ENCODE measurements at regions not wholly inside any gene's neighbourhood (a gene's known extent, or its start where the extent isn't known, plus 50 kb on each side); places are given as distances from the start of the nearest gene placed in this dataset.

- no TSS peak for BruUV-seq (replicated peaks)
Observed at GRCh38 chr6:105832313-105832761, 253.8 kb upstream of the PRDM1 start.

GRCh38 chr6:105831311-105832097 is 254.6 kb upstream of the PRDM1 start:
- Histone ChIP-seq H3K9ac (ENCODE audit: insufficient read depth, low read depth, low read length) (no peak overlapping the region), H3K9me3 (ENCODE audit: low read length) (no peaks in the 10 kb centered on the region), H4K20me1 (ENCODE audit: insufficient read depth, low read length) (no peaks in the 10 kb centered on the region), H2AFZ (ENCODE audit: low read length) (no peak overlapping the region), H3K27ac (ENCODE audit: extremely low read length, insufficient read depth, low read length) (no peak overlapping the region), H3K79me2 (ENCODE audit: insufficient read depth, low read length) (no peaks in the 10 kb centered on the region), H3K4me2 (ENCODE audit: low read depth, low read length) (no peak overlapping the region), H3K4me1 (ENCODE audit: insufficient read depth, low read length) (no peaks in the 10 kb centered on the region), H3K27me3 (ENCODE audit: control insufficient read depth in 1 of 2, insufficient read depth in 2 of 2, low read length in 2 of 2) (no peaks in the 10 kb centered on the region), H3K36me3 (replicated peaks in 1 of 2; ENCODE audit: control insufficient read depth in 1 of 2, insufficient read depth in 2 of 2, low read length in 2 of 2) (no peaks in the 10 kb centered on the region), H3K4me3 (replicated peaks in 1 of 3; ENCODE audit: insufficient read depth in 1 of 3, low read depth in 2 of 3, low read length in 3 of 3) (no peak overlapping the region)
- ATAC-seq, result no peak
- no TSS peak for BruUV-seq (replicated peaks)
- in situ Hi-C loops (cut with HindIII; ENCODE audit: extremely low pct_ligation_motif_present, low pct_unique_long_range_greater_than_20kb), result loop anchor here (25.0 kb wide), 1 partner anchor 344 kb away; no protein-coding TSS in a partner anchor
- CTCF ChIA-PET (ENCODE audit: low intra/inter-chr PET ratio, low total read pairs), result no interaction called here
- no peak for FAIRE-seq
- 25% methylated on average over 5 of the region's 5 CpGs for WGBS (ENCODE audit: low lambda C conversion rate)
- DNase-seq (ENCODE audit: low spot score), result no peak
- intact Hi-C loops (cut with micrococcal nuclease; ENCODE audit: unreplicated experiment), result no loop called here
- POLR2A ChIA-PET, result no interaction called here
- TF ChIP-seq NCOA2 (CRISPR knock-in tag; IDR thresholded peaks at IDR 0.05) (no peak), ZBTB44 (CRISPR knock-in tag; IDR thresholded peaks at IDR 0.05) (no peak), TFE3 (CRISPR knock-in tag; IDR thresholded peaks at IDR 0.05) (no peak), ZNF776 (CRISPR knock-in tag; IDR thresholded peaks at IDR 0.05) (no peak), ZNF605 (CRISPR knock-in tag; IDR thresholded peaks at IDR 0.05) (no peak), YEATS2 (CRISPR knock-in tag; IDR thresholded peaks at IDR 0.05; ENCODE audit: borderline replicate concordance) (no peak)

More at GRCh38 chr6:105832313-105832761, 253.8 kb upstream of the PRDM1 start:
- DNase-seq (ENCODE audit: low spot score), result no peak
- Histone ChIP-seq H2AFZ (ENCODE audit: low read length) (no peak overlapping the region), H3K9me3 (ENCODE audit: low read length) (no peaks in the 10 kb centered on the region), H3K36me3 (replicated peaks in 1 of 2; ENCODE audit: control insufficient read depth in 1 of 2, insufficient read depth in 2 of 2, low read length in 2 of 2) (no peaks in the 10 kb centered on the region), H3K4me3 (replicated peaks in 1 of 3; ENCODE audit: insufficient read depth in 1 of 3, low read depth in 2 of 3, low read length in 3 of 3) (no peak overlapping the region), H3K79me2 (ENCODE audit: insufficient read depth, low read length) (no peaks in the 10 kb centered on the region), H3K27me3 (ENCODE audit: control insufficient read depth in 1 of 2, insufficient read depth in 2 of 2, low read length in 2 of 2) (no peaks in the 10 kb centered on the region), H4K20me1 (ENCODE audit: insufficient read depth, low read length) (no peaks in the 10 kb centered on the region), H3K9ac (ENCODE audit: insufficient read depth, low read depth, low read length) (no peak overlapping the region), H3K4me2 (ENCODE audit: low read depth, low read length) (no peak overlapping the region), H3K27ac (ENCODE audit: extremely low read length, insufficient read depth, low read length) (no peak overlapping the region), H3K4me1 (ENCODE audit: insufficient read depth, low read length) (no peaks in the 10 kb centered on the region)
- WGBS (ENCODE audit: low lambda C conversion rate), result 16% methylated on average over 5 of the region's 5 CpGs
- intact Hi-C loops (cut with micrococcal nuclease; ENCODE audit: unreplicated experiment), result no loop called here
- no peak for FAIRE-seq
- no peak for TF ChIP-seq ZNF607 (CRISPR knock-in tag; IDR thresholded peaks at IDR 0.05; ENCODE audit: borderline replicate concordance)
- TF ChIP-seq TBX3 (IDR thresholded peaks at IDR 0.05; ENCODE audit: borderline replicate concordance), result no peak
- no peak for TF ChIP-seq ZSCAN5A (CRISPR knock-in tag; IDR thresholded peaks at IDR 0.05; ENCODE audit: borderline replicate concordance)
- TF ChIP-seq ZNF674 (CRISPR knock-in tag; IDR thresholded peaks at IDR 0.05; ENCODE audit: low read depth), result no peak
- TF ChIP-seq MEIS2 (CRISPR knock-in tag; IDR thresholded peaks at IDR 0.05), result no peak
- no peak for TF ChIP-seq ARNTL (CRISPR knock-in tag; IDR thresholded peaks at IDR 0.05)
- ATAC-seq, result no peak
- ChIA-PET POLR2A (no interaction called here), CTCF (ENCODE audit: low intra/inter-chr PET ratio, low total read pairs) (no interaction called here)
- in situ Hi-C loops (cut with HindIII; ENCODE audit: extremely low pct_ligation_motif_present, low pct_unique_long_range_greater_than_20kb), result loop anchor here (25.0 kb wide), 1 partner anchor 345 kb away; no protein-coding TSS in a partner anchor
